Right lobe of liver (tissue), 4 donors: ENCODE measurements at regions not wholly inside any gene's neighbourhood (a gene's known extent, or its start where the extent isn't known, plus 50 kb on each side); places are given as distances from the start of the nearest gene placed in this dataset.

Experiments used
- CTCF ChIP-seq, 4 donors: fragments of 200-600 bp in 3 of 4; fragments of 450-650 bp in 1 of 4; IDR thresholded peaks; one replicate each; pipeline versions ENCODE4 v1.5.1 to v1.8.0; 2016 to 2022; ENCODE audit warnings: antibody characterized with exemption in 4 of 4, mild to moderate bottlenecking in 2 of 4
- POLR2A ChIP-seq: fragments of 450-650 bp; IDR thresholded peaks from one replicate; pipeline ENCODE4 v1.6.1; 2017; ENCODE audit warnings: antibody characterized with exemption, mild to moderate bottlenecking
- donor health status: DM: no; HTN: no; CAD: no.
- donor health status: DM: no; HTN: no; CAD: no.
- donor health status: DM: no; HTN: yes; CAD: no.

DNA sequence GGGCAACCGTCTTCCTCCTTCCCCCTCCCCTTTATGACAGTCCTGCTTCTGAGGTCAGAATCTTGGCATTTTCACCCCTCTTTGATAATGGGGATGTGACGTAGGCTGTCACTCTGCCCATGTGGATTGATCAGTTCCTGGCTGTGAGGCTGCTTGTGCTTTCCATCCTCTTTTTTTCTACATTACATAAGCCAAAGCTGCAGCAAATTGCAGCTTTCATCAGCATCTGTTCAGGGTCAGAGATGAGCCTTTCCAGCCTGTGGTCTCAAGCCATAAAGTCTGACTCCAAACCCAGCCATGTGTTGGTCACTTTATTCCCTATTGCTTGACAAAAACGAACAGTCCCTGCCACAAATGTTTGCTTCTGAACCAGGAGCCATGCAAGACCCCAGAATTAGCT, 535.1 kb downstream of the CDH11 start:
- TF ChIP-seq POLR2A, result no peak
- no peak for TF ChIP-seq CTCF (IDR thresholded peaks at IDR 0.05)
